ENCODE measurements at regions not wholly inside any gene's neighbourhood (a gene's known extent, or its start where the extent isn't known, plus 50 kb on each side); places are given as distances from the start of the nearest gene placed in this dataset.

DNA sequence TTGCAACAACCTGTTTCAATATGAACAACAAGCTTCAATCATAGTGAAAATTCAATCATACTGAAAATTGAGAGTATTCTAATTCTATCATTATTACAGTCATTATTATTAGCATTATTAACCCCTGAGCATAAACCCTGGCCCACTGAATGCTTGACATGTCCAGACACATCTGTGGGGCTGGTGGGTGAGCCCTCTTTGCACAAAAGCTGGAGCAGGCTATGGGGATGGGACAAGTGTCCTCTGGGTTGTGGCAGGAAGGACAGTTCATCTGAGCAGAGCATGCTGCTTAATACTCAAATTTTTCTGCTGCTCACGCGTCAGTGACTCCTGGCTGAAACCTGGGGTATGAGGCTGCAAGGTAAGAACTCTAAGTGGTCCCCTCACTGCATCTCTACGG lies 451.1 kb upstream of the POU3F3 start:
- CTCF ChIA-PET: interaction anchor here (0.6 kb wide), 1 partner anchor 450 kb away, joined by 4 read pairs; no protein-coding TSS in a partner anchor
- no peak for DNase-seq (ENCODE audit: low spot score)
- TF ChIP-seq CTCF (conservative IDR thresholded peaks at IDR 0.05; ENCODE audit: low read depth): no peak
- POLR2A ChIA-PET (ENCODE audit: low non-redundant PET): no interaction called here
- no peak overlapping the region for H3K27ac ChIP-seq

- CTCF ChIA-PET: interaction anchor here (0.5 kb wide), 1 partner anchor 52 kb away, joined by 3 read pairs; no protein-coding TSS in a partner anchor
- H3K27ac ChIP-seq: no peak overlapping the region
- no peak for DNase-seq (ENCODE audit: low spot score)
- TF ChIP-seq CTCF (conservative IDR thresholded peaks at IDR 0.05; ENCODE audit: low read depth): no peak
- POLR2A ChIA-PET (ENCODE audit: low non-redundant PET): no interaction called here
Observed at GRCh38 chr2:104404526-104404925, 449.4 kb upstream of the POU3F3 start.

DNA sequence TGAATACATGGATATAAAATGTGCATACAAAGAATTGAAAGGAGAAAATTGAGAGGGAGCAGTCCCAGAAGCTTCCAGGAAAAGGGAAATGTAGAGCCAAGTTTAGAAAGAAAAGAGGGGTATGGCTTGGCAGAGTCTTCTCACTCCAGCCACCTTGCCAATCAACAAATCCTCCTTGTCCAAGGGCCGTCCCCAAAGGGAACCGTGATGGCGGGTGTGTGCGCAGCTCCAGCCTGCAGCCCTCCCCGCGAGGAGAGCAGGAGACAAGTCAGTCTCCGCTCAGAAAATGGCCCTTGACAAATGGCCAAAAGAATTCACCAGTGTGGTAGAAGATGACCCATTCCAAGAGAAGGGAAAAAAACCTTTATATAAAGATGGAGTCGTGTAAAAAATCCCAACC lies 448.3 kb upstream of the POU3F3 start:
- TF ChIP-seq CTCF (conservative IDR thresholded peaks at IDR 0.05; ENCODE audit: low read depth): no peak
- DNase-seq (ENCODE audit: low spot score): no peak
- ChIA-PET POLR2A (ENCODE audit: low non-redundant PET) (no interaction called here), CTCF (no interaction called here)
- no peak overlapping the region for H3K27ac ChIP-seq

DNA sequence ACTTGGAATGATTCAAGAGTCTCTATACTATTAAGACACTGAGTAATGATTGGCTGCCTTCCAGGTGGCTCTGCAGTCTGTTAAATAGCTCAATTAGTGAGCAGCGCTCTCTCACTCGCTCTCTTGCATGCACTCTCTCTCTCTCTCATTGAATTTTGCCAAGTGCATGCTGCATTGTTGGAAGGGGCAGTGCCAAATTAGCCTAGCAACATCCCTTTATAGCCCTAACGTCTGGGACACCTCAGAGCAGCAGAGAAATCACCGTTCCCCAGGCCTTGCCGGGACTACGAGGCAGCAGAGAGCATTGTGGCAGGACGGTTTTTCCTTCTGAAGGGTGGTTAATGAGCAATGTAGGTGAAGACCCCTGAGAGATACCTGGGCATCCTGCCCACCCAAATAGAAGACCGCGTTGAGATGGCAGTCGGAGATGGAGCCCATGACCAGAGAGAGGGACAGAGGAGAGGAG lies 447.6 kb upstream of the POU3F3 start:
- no peak overlapping the region for H3K27ac ChIP-seq
- DNase-seq (ENCODE audit: low spot score): no peak
- ChIA-PET POLR2A (ENCODE audit: low non-redundant PET) (no interaction called here), CTCF (no interaction called here)
- TF ChIP-seq CTCF (conservative IDR thresholded peaks at IDR 0.05; ENCODE audit: low read depth): no peak

DNA sequence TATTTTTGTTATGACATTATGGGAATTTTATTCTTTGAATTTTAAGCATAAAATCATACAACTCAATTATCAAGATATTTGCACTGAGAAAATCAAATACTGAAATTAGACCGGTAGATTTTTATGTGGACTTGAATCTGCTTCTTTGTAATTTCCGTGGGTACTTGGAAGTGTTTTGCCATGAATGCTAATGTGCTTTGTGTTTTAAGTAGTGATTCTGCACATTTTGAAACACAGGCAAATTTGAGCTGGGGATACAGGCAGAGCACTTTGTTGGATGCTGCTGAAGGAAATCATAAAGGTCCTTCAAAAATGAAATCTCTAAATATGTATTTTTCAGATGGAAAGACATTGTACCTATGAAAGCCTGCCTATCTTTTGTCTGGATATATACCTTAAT lies 446.3 kb upstream of the POU3F3 start:
- H3K27ac ChIP-seq: no peak overlapping the region
- no peak for TF ChIP-seq CTCF (conservative IDR thresholded peaks at IDR 0.05; ENCODE audit: low read depth)
- CTCF ChIA-PET: interaction anchor here (0.5 kb wide), 1 partner anchor 9 kb away, joined by 3 read pairs; no protein-coding TSS in a partner anchor
- POLR2A ChIA-PET (ENCODE audit: low non-redundant PET): no interaction called here
- no peak for DNase-seq (ENCODE audit: low spot score)

DNA sequence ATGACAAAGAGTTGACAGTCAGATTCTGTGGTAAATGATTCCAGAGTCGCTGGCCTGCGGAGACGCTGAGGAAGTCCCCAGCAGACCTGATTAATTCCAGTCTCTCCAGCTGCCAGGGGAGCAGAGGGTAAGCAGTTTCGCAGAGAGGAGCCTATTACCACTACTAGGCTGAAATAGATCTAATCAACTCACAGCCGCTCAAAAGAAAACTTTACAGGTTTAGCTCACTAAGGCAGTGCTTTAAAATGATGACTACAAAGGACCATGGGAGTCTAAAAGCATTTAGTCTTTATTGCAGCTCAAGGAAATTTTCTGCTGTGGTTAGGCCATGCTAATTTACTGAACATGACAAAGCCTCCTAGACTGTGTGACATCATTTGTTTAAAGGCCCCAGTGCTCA lies 445.6 kb upstream of the POU3F3 start:
- TF ChIP-seq CTCF (conservative IDR thresholded peaks at IDR 0.05; ENCODE audit: low read depth): no peak
- CTCF ChIA-PET: interaction anchor here (0.5 kb wide), 1 partner anchor 8 kb away, joined by 3 read pairs; no protein-coding TSS in a partner anchor
- no peak for DNase-seq (ENCODE audit: low spot score)
- H3K27ac ChIP-seq: no peak overlapping the region
- POLR2A ChIA-PET (ENCODE audit: low non-redundant PET): no interaction called here

DNA sequence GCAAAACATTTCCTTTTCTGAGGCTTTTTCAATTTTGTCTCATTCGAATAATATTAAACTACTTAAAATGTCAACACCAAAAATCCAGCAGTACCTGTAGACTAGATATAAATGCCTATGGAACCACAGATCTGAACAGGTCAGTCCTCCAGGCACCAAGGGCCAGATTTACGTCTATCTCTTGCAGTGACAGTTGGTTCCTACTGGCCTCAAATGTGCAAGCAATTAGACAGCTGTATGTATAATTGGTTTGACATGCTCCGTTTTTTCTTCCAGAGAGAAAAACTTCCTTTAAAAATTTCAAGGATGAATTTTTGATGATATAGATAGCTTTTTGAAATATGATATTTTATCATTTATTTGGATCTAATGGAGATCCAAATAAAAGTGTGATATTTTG lies 443.8 kb upstream of the POU3F3 start:
- CTCF ChIA-PET: no interaction called here
- no peak overlapping the region for H3K27ac ChIP-seq
- TF ChIP-seq CTCF (conservative IDR thresholded peaks at IDR 0.05; ENCODE audit: low read depth): no peak
- POLR2A ChIA-PET (ENCODE audit: low non-redundant PET): no interaction called here
- DNase-seq (ENCODE audit: low spot score): no peak

All from RWPE1 (cell line).